K562 (cell line): ENCODE measurements at regions not wholly inside any gene's neighbourhood (a gene's known extent, or its start where the extent isn't known, plus 50 kb on each side); places are given as distances from the start of the nearest gene placed in this dataset.

Experiments used
- BRD4 ChIP-seq: fragments of 200-600 bp; sonication (generic); IDR thresholded peaks from 2 replicates; pipeline ENCODE4 v1.6.1; 2017; ENCODE audit warnings: inconsistent platforms
- BRF2 ChIP-seq: IDR thresholded peaks from 3 replicates; pipeline ENCODE4 v1.6.1; 2011; ENCODE audit warnings: borderline replicate concordance, mild to moderate bottlenecking; ENCODE audit not compliant: insufficient read length, insufficient read depth
- CBFB ChIP-seq: sonication (generic); formaldehyde crosslinking; IDR thresholded peaks from 2 replicates; pipeline ENCODE4 v1.4.0; 2020; ENCODE audit warnings: mild to moderate bottlenecking, missing genetic modification reagents
- CBX2 ChIP-seq: fragments of 200-600 bp; sonication (generic); IDR thresholded peaks from one replicate; pipeline ENCODE4 v1.6.1; 2012; ENCODE audit warnings: mild to moderate bottlenecking, low read length, inconsistent platforms; ENCODE audit not compliant: insufficient read depth, poor library complexity, severe bottlenecking
- CC2D1A ChIP-seq: fragments of 450-650 bp; IDR thresholded peaks from 2 replicates; pipeline ENCODE4 v1.6.1; 2017; ENCODE audit warnings: mild to moderate bottlenecking
- HDAC6 ChIP-seq: IDR thresholded peaks from 2 replicates; pipeline ENCODE4 v1.6.1; 2012; ENCODE audit warnings: low read depth, mild to moderate bottlenecking, control low read depth, inconsistent platforms, low read length, moderate library complexity
- HEY1 ChIP-seq: fragments of 250-450 bp; sonication (Bioruptor Pico); IDR thresholded peaks from 2 replicates; pipeline ENCODE4 v1.5.0; 2020; ENCODE audit warnings: mild to moderate bottlenecking, moderate library complexity, borderline replicate concordance
- HIVEP1 ChIP-seq: fragments of 250-450 bp; sonication (Bioruptor Pico); IDR thresholded peaks from 2 replicates; pipeline ENCODE4 v1.4.0; 2020; ENCODE audit warnings: mild to moderate bottlenecking
- HLTF ChIP-seq: fragments of 450-650 bp; IDR thresholded peaks from 2 replicates; pipeline ENCODE4 v1.6.1; 2016
- JUND ChIP-seq, 2 experiments: IDR thresholded peaks; 2 replicates in 1 of 2; 3 replicates in 1 of 2; pipeline ENCODE4 v1.6.1; 2011; ENCODE audit warnings: borderline replicate concordance in 2 of 2, low read depth in 2 of 2, low read length in 2 of 2, improper control_type of control experiment in 1 of 2, missing biosample characterization in 1 of 2, missing genetic modification characterization in 1 of 2, missing genetic modification reagents in 1 of 2
- KAT8 ChIP-seq: fragments of 450-650 bp; IDR thresholded peaks from 2 replicates; pipeline ENCODE4 v1.6.1; 2016; ENCODE audit warnings: low read depth, mild to moderate bottlenecking
- KDM5B ChIP-seq: fragments of 200-600 bp; sonication (generic); IDR thresholded peaks from 2 replicates; pipeline ENCODE4 v1.6.1; 2012; ENCODE audit warnings: low read depth, mild to moderate bottlenecking, moderate library complexity, low read length, control low read depth, inconsistent platforms; ENCODE audit not compliant: insufficient replicate concordance
- KLF13 ChIP-seq: fragments of 450-650 bp; IDR thresholded peaks from 2 replicates; pipeline ENCODE4 v1.6.1; 2016; ENCODE audit warnings: missing genetic modification characterization, low read depth, mild to moderate bottlenecking, missing compliant biosample characterization, moderate library complexity, borderline replicate concordance
- NFE2L1 ChIP-seq: fragments of 450-650 bp; IDR thresholded peaks from 2 replicates; pipeline ENCODE4 v1.6.1; 2016; ENCODE audit warnings: missing genetic modification characterization, low read depth, mild to moderate bottlenecking, missing compliant biosample characterization, moderate library complexity, borderline replicate concordance
- NUFIP1 ChIP-seq: fragments of 450-650 bp; IDR thresholded peaks from 2 replicates; pipeline ENCODE4 v1.6.1; 2018; ENCODE audit not compliant: partially characterized antibody
- PTBP1 ChIP-seq: fragments of 200-400 bp; formaldehyde crosslinking; IDR thresholded peaks from 2 replicates; pipeline ENCODE4 v1.6.1; 2017; ENCODE audit warnings: low read depth, low read length
- RFX7 ChIP-seq: fragments of 250-450 bp; sonication (Bioruptor Pico); IDR thresholded peaks from 2 replicates; pipeline ENCODE4 v1.5.1; 2021; ENCODE audit warnings: mild to moderate bottlenecking
- TEAD2 ChIP-seq: fragments of 450-650 bp; IDR thresholded peaks from 2 replicates; pipeline ENCODE4 v1.6.1; 2016; ENCODE audit warnings: missing genetic modification characterization, control low read depth, missing compliant biosample characterization
- TRIM24 ChIP-seq, 2 experiments: fragments of 450-650 bp; IDR thresholded peaks; 2 replicates each; pipeline ENCODE4 v1.6.1; 2016
- ZBTB43 ChIP-seq: sonication (generic); formaldehyde crosslinking; IDR thresholded peaks from 2 replicates; pipeline ENCODE4 v1.8.0; 2023; ENCODE audit warnings: mild to moderate bottlenecking, missing genetic modification reagents
- ZNF121 ChIP-seq: sonication (generic); formaldehyde crosslinking; conservative IDR thresholded peaks from 2 replicates; pipeline ENCODE4 v1.8.0; 2022; ENCODE audit warnings: missing genetic modification reagents
- ZNF695 ChIP-seq: fragments of 450-650 bp; formaldehyde crosslinking; IDR thresholded peaks from 2 replicates; pipeline ENCODE4 v1.4.0; 2020; ENCODE audit warnings: mild to moderate bottlenecking, moderate library complexity
- TF ChIP-seq, protein P1 (sequence below), 2 experiments: fragments of 450-650 bp in 1 of 2; IDR thresholded peaks; 2 replicates each; pipeline ENCODE4 v1.6.1; 2011 to 2017; ENCODE audit warnings: low read depth in 2 of 2, antibody characterized with exemption in 1 of 2, borderline replicate concordance in 1 of 2, low read length in 1 of 2, mild to moderate bottlenecking in 1 of 2, mixed read lengths in 1 of 2; ENCODE audit not compliant: control insufficient read depth in 1 of 2

GRCh38 chr1:109823543-109824348 is 60.0 kb upstream of the EPS8L3 start (continued):
- no peak for TF ChIP-seq BRF2
- no peak for TF ChIP-seq ZNF121 (CRISPR knock-in tag)
- TF ChIP-seq ZBTB43 (CRISPR knock-in tag): no peak
- TF ChIP-seq JUND (IDR thresholded peaks at IDR 0.05; ENCODE audit: borderline replicate concordance, low read depth, low read length): peak; percentile 75
- TF ChIP-seq JUND (tag; IDR thresholded peaks at IDR 0.05; ENCODE audit: borderline replicate concordance, low read depth, low read length): peak; percentile 83; the same call in 2 of the 3 replicates
- TF ChIP-seq, protein P1, sequence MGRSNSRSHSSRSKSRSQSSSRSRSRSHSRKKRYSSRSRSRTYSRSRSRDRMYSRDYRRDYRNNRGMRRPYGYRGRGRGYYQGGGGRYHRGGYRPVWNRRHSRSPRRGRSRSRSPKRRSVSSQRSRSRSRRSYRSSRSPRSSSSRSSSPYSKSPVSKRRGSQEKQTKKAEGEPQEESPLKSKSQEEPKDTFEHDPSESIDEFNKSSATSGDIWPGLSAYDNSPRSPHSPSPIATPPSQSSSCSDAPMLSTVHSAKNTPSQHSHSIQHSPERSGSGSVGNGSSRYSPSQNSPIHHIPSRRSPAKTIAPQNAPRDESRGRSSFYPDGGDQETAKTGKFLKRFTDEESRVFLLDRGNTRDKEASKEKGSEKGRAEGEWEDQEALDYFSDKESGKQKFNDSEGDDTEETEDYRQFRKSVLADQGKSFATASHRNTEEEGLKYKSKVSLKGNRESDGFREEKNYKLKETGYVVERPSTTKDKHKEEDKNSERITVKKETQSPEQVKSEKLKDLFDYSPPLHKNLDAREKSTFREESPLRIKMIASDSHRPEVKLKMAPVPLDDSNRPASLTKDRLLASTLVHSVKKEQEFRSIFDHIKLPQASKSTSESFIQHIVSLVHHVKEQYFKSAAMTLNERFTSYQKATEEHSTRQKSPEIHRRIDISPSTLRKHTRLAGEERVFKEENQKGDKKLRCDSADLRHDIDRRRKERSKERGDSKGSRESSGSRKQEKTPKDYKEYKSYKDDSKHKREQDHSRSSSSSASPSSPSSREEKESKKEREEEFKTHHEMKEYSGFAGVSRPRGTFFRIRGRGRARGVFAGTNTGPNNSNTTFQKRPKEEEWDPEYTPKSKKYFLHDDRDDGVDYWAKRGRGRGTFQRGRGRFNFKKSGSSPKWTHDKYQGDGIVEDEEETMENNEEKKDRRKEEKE (IDR thresholded peaks at IDR 0.05; ENCODE audit: borderline replicate concordance in 1 of 2, control insufficient read depth in 1 of 2, low read depth in 2 of 2, low read length in 1 of 2): no peak
- TF ChIP-seq HEY1: 0 out of 2 replicates have a peak, but pooled peaks have one; percentile 34
- TF ChIP-seq CC2D1A: no peak
- peak; percentile 58 for TF ChIP-seq KDM5B
- TF ChIP-seq RFX7 (CRISPR knock-in tag): no peak
- TF ChIP-seq CBFB: 0 out of 2 replicates have a peak, but pooled peaks have one; percentile 85
- TF ChIP-seq HDAC6: no peak
- peak; percentile 36; the same call in 1 of the 2 replicates for TF ChIP-seq HIVEP1 (CRISPR knock-in tag)
- TF ChIP-seq TRIM24 (IDR thresholded peaks at IDR 0.05): peak; percentile 28 to 56; a peak in 2 of 4 replicates
- no peak; the same call in 1 of the 2 replicates for TF ChIP-seq BRD4
- TF ChIP-seq KLF13 (tag): peak; percentile 55; the same call in 1 of the 2 replicates
- TF ChIP-seq KAT8: no peak
- peak; percentile 67; the same call in 1 of the 2 replicates for TF ChIP-seq TEAD2
- no peak for TF ChIP-seq ZNF695 (CRISPR knock-in tag)
- TF ChIP-seq NUFIP1: no peak
- no peak for TF ChIP-seq CBX2
- peak; percentile 94 for TF ChIP-seq NFE2L1 (tag)
- TF ChIP-seq PTBP1: no peak
- no peak for TF ChIP-seq HLTF
